Erythroblast (primary cell): ENCODE measurements at regions not wholly inside any gene's neighbourhood (a gene's known extent, or its start where the extent isn't known, plus 50 kb on each side); places are given as distances from the start of the nearest gene placed in this dataset.

ENCODE experiments used
- GATA1 ChIP-seq: IDR thresholded peaks from 2 replicates; pipeline ENCODE4 v1.6.1; 2011; ENCODE audit warnings: low read depth, mild to moderate bottlenecking, control low read depth, low read length, moderate library complexity
- POLR2A ChIP-seq: IDR thresholded peaks from 2 replicates; pipeline ENCODE4 v1.6.1; 2011; ENCODE audit warnings: mild to moderate bottlenecking, low read length

DNA sequence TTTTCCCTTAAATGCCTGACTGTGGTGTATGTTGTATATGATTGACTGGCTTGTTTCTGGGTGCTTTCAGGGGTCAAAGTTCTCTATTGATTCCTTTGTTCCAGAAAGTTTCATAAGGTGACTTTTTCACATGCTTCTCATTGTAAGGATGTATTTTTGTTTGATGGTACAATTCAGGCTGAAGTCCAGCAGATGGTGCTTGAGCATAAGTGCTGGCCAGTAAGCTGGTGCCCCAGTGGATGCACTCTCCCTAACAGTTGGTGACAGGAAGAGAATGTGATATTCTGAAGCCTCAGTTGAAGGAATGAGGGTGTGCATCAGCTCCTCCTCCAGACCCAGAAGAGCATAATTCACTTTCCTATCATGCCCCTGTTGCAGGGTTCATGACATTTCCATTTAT lies 1941.6 kb upstream of the PRR20A start:
- TF ChIP-seq POLR2A (no peak), GATA1 (no peak)
